HT-29 (cell line): ENCODE measurements at regions not wholly inside any gene's neighbourhood (a gene's known extent, or its start where the extent isn't known, plus 50 kb on each side); places are given as distances from the start of the nearest gene placed in this dataset.
A peak's percentile ranks its signal among the peaks of the same experiment; 100 is the strongest.

Experiments used
- DNase-seq: peaks from one replicate; pipeline ENCODE4 v3.0.0-alpha.2; 2015; ENCODE audit warnings: low spot score

- DNase-seq = no peak
These were observed 85.3 kb upstream of the CD180 start for GRCh38 chr5:67281874-67282273.

- DNase-seq = no peak
These were observed 77.2 kb upstream of the CD180 start for GRCh38 chr5:67273689-67274356.

GRCh38 chr5:67272453-67273130, 76.0 kb upstream of the CD180 start:
- no peak for DNase-seq

GRCh38 chr5:67268231-67269021, 71.8 kb upstream of the CD180 start:
- peak; percentile 73 for DNase-seq

GRCh38 chr5:67267512-67268216, 71.1 kb upstream of the CD180 start:
- DNase-seq = no peak

GRCh38 chr5:67266654-67267350, 70.2 kb upstream of the CD180 start:
- DNase-seq = no peak

GRCh38 chr5:67265951-67266350, 69.4 kb upstream of the CD180 start:
- DNase-seq = no peak

GRCh38 chr5:67263656-67264408, 67.2 kb upstream of the CD180 start:
- DNase-seq = no peak

GRCh38 chr5:67262956-67263355, 66.4 kb upstream of the CD180 start:
- DNase-seq = no peak

- no peak for DNase-seq
These were observed 65.6 kb upstream of the CD180 start for GRCh38 chr5:67262206-67262605.

- DNase-seq = no peak
These were observed 63.1 kb upstream of the CD180 start for GRCh38 chr5:67259548-67260215.

- DNase-seq = no peak
These were observed 60.9 kb upstream of the CD180 start for GRCh38 chr5:67257500-67257899.

- DNase-seq = peak; percentile 15
These were observed 60.5 kb upstream of the CD180 start for GRCh38 chr5:67257077-67257476.

GRCh38 chr5:67255881-67256280, 59.3 kb upstream of the CD180 start:
- no peak for DNase-seq

- DNase-seq = no peak
These were observed 57.3 kb upstream of the CD180 start for GRCh38 chr5:67253911-67254310.

- DNase-seq = no peak
These were observed 52.9 kb upstream of the CD180 start for GRCh38 chr5:67249590-67249895.

- peak; percentile 70 for DNase-seq
These were observed 52.3 kb upstream of the CD180 start for GRCh38 chr5:67248703-67249589.

- DNase-seq = peak; percentile 23
These were observed 50.1 kb upstream of the CD180 start for GRCh38 chr5:67246546-67247268.
